22Rv1 (cell line): ENCODE measurements at regions not wholly inside any gene's neighbourhood (a gene's known extent, or its start where the extent isn't known, plus 50 kb on each side); places are given as distances from the start of the nearest gene placed in this dataset.

Experiments used
- ZFX ChIP-seq: fragments of 450-650 bp; IDR thresholded peaks from 2 replicates; pipeline ENCODE4 v1.6.1; 2017; ENCODE audit warnings: antibody characterized with exemption, borderline replicate concordance
- TF ChIP-seq, protein P1 (sequence below): fragments of 450-650 bp; IDR thresholded peaks from 2 replicates; pipeline ENCODE4 v1.5.1; 2017; ENCODE audit warnings: mild to moderate bottlenecking

DNA sequence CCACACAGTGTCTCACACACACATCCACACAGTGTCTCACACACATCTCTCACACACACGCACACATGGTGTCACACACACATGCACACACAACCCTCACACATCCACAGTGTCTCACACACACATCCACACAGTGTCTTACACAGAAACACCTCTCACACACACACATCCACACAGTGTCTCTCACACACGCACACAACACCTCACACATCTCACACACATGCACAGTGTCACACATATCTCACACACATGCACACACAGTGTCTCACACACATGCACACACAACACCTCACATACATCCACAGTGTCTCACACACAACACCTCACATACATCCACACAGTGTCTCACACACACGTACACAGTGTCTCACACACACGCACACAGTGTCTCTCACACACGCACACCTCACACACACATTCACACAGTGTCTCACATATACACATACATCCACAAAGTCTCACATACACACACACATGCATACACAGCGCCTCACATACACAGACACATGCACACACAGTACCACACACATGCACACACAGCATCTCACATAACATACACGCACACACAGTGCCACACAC, 473.9 kb upstream of the HS6ST1 start:
- TF ChIP-seq, protein P1, sequence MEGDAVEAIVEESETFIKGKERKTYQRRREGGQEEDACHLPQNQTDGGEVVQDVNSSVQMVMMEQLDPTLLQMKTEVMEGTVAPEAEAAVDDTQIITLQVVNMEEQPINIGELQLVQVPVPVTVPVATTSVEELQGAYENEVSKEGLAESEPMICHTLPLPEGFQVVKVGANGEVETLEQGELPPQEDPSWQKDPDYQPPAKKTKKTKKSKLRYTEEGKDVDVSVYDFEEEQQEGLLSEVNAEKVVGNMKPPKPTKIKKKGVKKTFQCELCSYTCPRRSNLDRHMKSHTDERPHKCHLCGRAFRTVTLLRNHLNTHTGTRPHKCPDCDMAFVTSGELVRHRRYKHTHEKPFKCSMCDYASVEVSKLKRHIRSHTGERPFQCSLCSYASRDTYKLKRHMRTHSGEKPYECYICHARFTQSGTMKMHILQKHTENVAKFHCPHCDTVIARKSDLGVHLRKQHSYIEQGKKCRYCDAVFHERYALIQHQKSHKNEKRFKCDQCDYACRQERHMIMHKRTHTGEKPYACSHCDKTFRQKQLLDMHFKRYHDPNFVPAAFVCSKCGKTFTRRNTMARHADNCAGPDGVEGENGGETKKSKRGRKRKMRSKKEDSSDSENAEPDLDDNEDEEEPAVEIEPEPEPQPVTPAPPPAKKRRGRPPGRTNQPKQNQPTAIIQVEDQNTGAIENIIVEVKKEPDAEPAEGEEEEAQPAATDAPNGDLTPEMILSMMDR = no peak
- TF ChIP-seq ZFX = no peak
